ENCODE measurements at regions not wholly inside any gene's neighbourhood (a gene's known extent, or its start where the extent isn't known, plus 50 kb on each side); places are given as distances from the start of the nearest gene placed in this dataset.
A peak's percentile ranks its signal among the peaks of the same experiment; 100 is the strongest.

DNA sequence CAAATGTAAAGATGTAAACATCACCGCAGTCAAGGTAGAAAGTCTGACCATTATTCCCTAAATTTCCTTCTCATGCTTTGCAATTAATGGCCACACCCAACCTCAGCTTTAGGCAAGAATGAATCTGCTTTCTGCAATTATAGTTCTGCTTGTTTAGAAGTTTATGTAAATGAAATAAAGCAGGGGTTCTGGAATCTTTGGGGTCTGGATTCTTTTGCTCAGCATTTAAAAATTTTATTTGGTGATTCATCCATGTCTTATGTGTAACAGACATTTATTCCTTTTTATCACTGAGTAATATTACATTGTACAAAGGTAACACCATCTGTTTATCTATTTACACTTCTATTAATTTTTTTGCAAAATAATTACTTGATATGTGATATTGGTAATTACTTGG is 613.6 kb downstream of the UTRN start:
- Histone ChIP-seq H3K4me1 (ENCODE audit: control insufficient read depth, insufficient read depth, low read length, unreplicated experiment) (peaks cover 36% of the 10 kb centered on the region), H3K27ac (ENCODE audit: low read depth, low read length) (peak overlapping the region; percentile 97), H3K4me3 (ENCODE audit: low read depth, low read length) (no peak overlapping the region), H3K27me3 (ENCODE audit: insufficient read depth, low read length) (no peaks in the 10 kb centered on the region), H2AFZ (ENCODE audit: low read length, unreplicated experiment) (no peak overlapping the region), H3K79me2 (ENCODE audit: control insufficient read depth, insufficient read depth, low read length, unreplicated experiment) (no peaks in the 10 kb centered on the region), H3K36me3 (ENCODE audit: insufficient read depth, low read length) (no peaks in the 10 kb centered on the region)

DNA sequence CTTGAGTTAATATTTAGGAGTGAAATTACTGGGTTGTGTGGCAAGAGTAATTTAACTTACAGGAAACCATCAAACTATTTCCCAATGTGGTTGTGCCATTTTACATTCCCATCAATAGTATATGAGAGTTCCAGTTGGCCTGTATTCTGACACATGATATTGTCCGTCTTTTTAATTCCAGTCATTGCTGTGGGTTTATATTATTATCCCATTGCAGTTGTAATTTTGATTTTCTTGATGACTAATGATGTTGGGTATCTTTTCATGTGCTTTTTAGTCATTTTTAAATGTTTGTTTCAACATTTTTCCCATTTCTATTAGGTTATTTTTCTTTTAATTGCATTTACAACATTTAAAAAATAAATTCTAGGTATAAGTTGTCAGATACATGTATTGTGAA is 614.0 kb downstream of the UTRN start:
- Histone ChIP-seq H3K79me2 (ENCODE audit: control insufficient read depth, insufficient read depth, low read length, unreplicated experiment) (no peaks in the 10 kb centered on the region), H3K36me3 (ENCODE audit: insufficient read depth, low read length) (no peaks in the 10 kb centered on the region), H3K4me1 (ENCODE audit: control insufficient read depth, insufficient read depth, low read length, unreplicated experiment) (peaks cover 36% of the 10 kb centered on the region), H2AFZ (ENCODE audit: low read length, unreplicated experiment) (peak overlapping the region; percentile 58), H3K4me3 (ENCODE audit: low read depth, low read length) (no peak overlapping the region), H3K27ac (ENCODE audit: low read depth, low read length) (peak overlapping the region; percentile 97), H3K27me3 (ENCODE audit: insufficient read depth, low read length) (no peaks in the 10 kb centered on the region)

DNA sequence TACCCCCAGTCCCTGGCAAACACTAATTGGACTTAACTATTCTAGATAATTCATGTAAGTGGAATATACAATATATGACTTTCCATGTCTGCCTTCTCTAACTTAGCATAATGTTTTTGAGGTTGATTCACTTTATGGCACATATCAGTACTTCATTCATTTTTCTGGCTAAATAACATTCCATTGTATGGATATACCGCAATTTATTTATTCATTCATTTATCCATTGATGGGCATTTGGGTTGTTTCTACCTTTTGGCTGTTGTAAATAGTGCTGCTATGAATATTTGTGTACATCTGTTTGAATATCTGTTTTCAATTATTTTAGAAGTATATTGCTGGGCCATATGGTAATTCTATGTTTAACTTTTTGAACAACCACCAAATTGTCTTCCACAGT is 616.3 kb downstream of the UTRN start:
- Histone ChIP-seq H3K4me1 (ENCODE audit: control insufficient read depth, insufficient read depth, low read length, unreplicated experiment) (peaks cover 31% of the 10 kb centered on the region), H3K4me3 (ENCODE audit: low read depth, low read length) (no peak overlapping the region), H3K79me2 (ENCODE audit: control insufficient read depth, insufficient read depth, low read length, unreplicated experiment) (no peaks in the 10 kb centered on the region), H3K27me3 (ENCODE audit: insufficient read depth, low read length) (no peaks in the 10 kb centered on the region), H3K27ac (ENCODE audit: low read depth, low read length) (no peak overlapping the region), H3K36me3 (ENCODE audit: insufficient read depth, low read length) (no peaks in the 10 kb centered on the region), H2AFZ (ENCODE audit: low read length, unreplicated experiment) (no peak overlapping the region)

GRCh38 chr6:144908004-144908403 is 622.9 kb downstream of the UTRN start:
- Histone ChIP-seq H3K4me3 (ENCODE audit: low read depth, low read length) (no peak overlapping the region), H3K27ac (ENCODE audit: low read depth, low read length) (no peak overlapping the region), H3K79me2 (ENCODE audit: control insufficient read depth, insufficient read depth, low read length, unreplicated experiment) (no peaks in the 10 kb centered on the region), H2AFZ (ENCODE audit: low read length, unreplicated experiment) (no peak overlapping the region), H3K36me3 (ENCODE audit: insufficient read depth, low read length) (no peaks in the 10 kb centered on the region), H3K4me1 (ENCODE audit: control insufficient read depth, insufficient read depth, low read length, unreplicated experiment) (peaks cover 10% of the 10 kb centered on the region), H3K27me3 (ENCODE audit: insufficient read depth, low read length) (no peaks in the 10 kb centered on the region)

DNA sequence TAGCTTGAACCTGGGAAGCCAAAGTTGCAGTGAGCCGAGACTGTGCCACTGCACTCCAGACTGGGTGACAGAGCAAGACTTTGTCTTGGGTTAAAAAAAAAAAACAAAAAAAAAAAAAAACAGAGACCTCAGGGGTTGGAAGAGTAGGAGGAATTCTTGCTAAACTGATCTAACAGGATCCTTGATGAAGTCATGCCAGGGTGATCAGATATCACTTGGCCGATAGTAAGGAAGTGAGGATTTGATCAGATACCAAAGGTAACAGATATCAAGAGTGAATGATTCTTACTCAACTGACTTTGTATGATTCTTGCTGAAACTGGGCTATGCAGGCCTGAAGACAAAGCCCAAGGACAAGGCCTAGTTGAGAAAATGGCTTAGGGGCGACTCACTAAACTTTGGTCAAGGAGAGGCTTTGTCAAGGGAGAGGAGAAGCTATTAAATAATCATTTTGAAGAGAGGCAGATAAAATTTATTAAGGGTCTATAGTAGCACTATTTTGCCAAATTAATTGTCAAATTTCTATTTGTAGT is 624.7 kb downstream of the UTRN start:
- Histone ChIP-seq H2AFZ (ENCODE audit: low read length, unreplicated experiment) (no peak overlapping the region), H3K4me3 (ENCODE audit: low read depth, low read length) (no peak overlapping the region), H3K4me1 (ENCODE audit: control insufficient read depth, insufficient read depth, low read length, unreplicated experiment) (peaks cover 14% of the 10 kb centered on the region), H3K79me2 (ENCODE audit: control insufficient read depth, insufficient read depth, low read length, unreplicated experiment) (no peaks in the 10 kb centered on the region), H3K27ac (ENCODE audit: low read depth, low read length) (no peak overlapping the region), H3K36me3 (ENCODE audit: insufficient read depth, low read length) (no peaks in the 10 kb centered on the region), H3K27me3 (ENCODE audit: insufficient read depth, low read length) (no peaks in the 10 kb centered on the region)

DNA sequence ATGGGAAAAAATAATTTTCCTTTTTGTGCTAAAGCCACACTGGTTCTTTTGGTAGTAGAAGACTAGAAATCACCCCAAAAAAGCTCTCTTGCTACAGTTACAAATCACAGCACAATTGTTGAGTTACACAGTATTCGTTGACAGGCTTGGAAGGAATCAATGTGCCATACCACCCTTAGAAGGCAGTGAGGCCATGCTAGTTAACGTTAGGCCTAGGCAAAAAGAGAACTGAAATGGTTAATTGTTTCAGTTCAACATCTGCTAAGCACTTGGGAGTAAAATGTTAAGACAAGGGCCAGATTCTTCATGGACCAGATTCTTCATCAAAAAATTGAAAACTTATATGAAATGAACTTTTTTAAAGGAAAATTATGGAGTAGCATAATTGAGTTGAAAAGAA is 626.2 kb downstream of the UTRN start:
- H3K79me2 ChIP-seq (ENCODE audit: control insufficient read depth, insufficient read depth, low read length, unreplicated experiment): no peaks in the 10 kb centered on the region
- no peaks in the 10 kb centered on the region for H3K36me3 ChIP-seq (ENCODE audit: insufficient read depth, low read length)
- H3K4me1 ChIP-seq (ENCODE audit: control insufficient read depth, insufficient read depth, low read length, unreplicated experiment): peaks cover 14% of the 10 kb centered on the region
- H3K4me3 ChIP-seq (ENCODE audit: low read depth, low read length): no peak overlapping the region
- no peak overlapping the region for H2AFZ ChIP-seq (ENCODE audit: low read length, unreplicated experiment)
- no peak overlapping the region for H3K27ac ChIP-seq (ENCODE audit: low read depth, low read length)
- no peaks in the 10 kb centered on the region for H3K27me3 ChIP-seq (ENCODE audit: insufficient read depth, low read length)

- no peaks in the 10 kb centered on the region for H3K79me2 ChIP-seq (ENCODE audit: control insufficient read depth, insufficient read depth, low read length, unreplicated experiment)
- H2AFZ ChIP-seq (ENCODE audit: low read length, unreplicated experiment): peak overlapping the region; percentile 97
- peak overlapping the region; percentile 67 for H3K4me3 ChIP-seq (ENCODE audit: low read depth, low read length)
- H3K27ac ChIP-seq (ENCODE audit: low read depth, low read length): peak overlapping the region; percentile 66
- no peaks in the 10 kb centered on the region for H3K27me3 ChIP-seq (ENCODE audit: insufficient read depth, low read length)
- peaks cover 14% of the 10 kb centered on the region for H3K4me1 ChIP-seq (ENCODE audit: control insufficient read depth, insufficient read depth, low read length, unreplicated experiment)
- no peaks in the 10 kb centered on the region for H3K36me3 ChIP-seq (ENCODE audit: insufficient read depth, low read length)
These were observed 627.3 kb downstream of the UTRN start for GRCh38 chr6:144912474-144912873.

- Histone ChIP-seq H3K27ac (ENCODE audit: low read depth, low read length) (no peak overlapping the region), H3K36me3 (ENCODE audit: insufficient read depth, low read length) (no peaks in the 10 kb centered on the region), H3K79me2 (ENCODE audit: control insufficient read depth, insufficient read depth, low read length, unreplicated experiment) (no peaks in the 10 kb centered on the region), H3K27me3 (ENCODE audit: insufficient read depth, low read length) (no peaks in the 10 kb centered on the region), H2AFZ (ENCODE audit: low read length, unreplicated experiment) (no peak overlapping the region), H3K4me1 (ENCODE audit: control insufficient read depth, insufficient read depth, low read length, unreplicated experiment) (peaks cover 4% of the 10 kb centered on the region), H3K4me3 (ENCODE audit: low read depth, low read length) (no peak overlapping the region)
These were observed 632.9 kb downstream of the UTRN start for GRCh38 chr6:144918073-144918472.

GRCh38 chr6:144919560-144919959 is 634.4 kb downstream of the UTRN start:
- H2AFZ ChIP-seq (ENCODE audit: low read length, unreplicated experiment): no peak overlapping the region
- no peak overlapping the region for H3K27ac ChIP-seq (ENCODE audit: low read depth, low read length)
- no peak overlapping the region for H3K4me3 ChIP-seq (ENCODE audit: low read depth, low read length)
- no peaks in the 10 kb centered on the region for H3K79me2 ChIP-seq (ENCODE audit: control insufficient read depth, insufficient read depth, low read length, unreplicated experiment)
- no peaks in the 10 kb centered on the region for H3K4me1 ChIP-seq (ENCODE audit: control insufficient read depth, insufficient read depth, low read length, unreplicated experiment)
- no peaks in the 10 kb centered on the region for H3K36me3 ChIP-seq (ENCODE audit: insufficient read depth, low read length)
- no peaks in the 10 kb centered on the region for H3K27me3 ChIP-seq (ENCODE audit: insufficient read depth, low read length)

- H3K36me3 ChIP-seq (ENCODE audit: insufficient read depth, low read length): no peaks in the 10 kb centered on the region
- no peak overlapping the region for H3K27ac ChIP-seq (ENCODE audit: low read depth, low read length)
- H3K4me3 ChIP-seq (ENCODE audit: low read depth, low read length): no peak overlapping the region
- no peaks in the 10 kb centered on the region for H3K27me3 ChIP-seq (ENCODE audit: insufficient read depth, low read length)
- no peak overlapping the region for H2AFZ ChIP-seq (ENCODE audit: low read length, unreplicated experiment)
- no peaks in the 10 kb centered on the region for H3K4me1 ChIP-seq (ENCODE audit: control insufficient read depth, insufficient read depth, low read length, unreplicated experiment)
- no peaks in the 10 kb centered on the region for H3K79me2 ChIP-seq (ENCODE audit: control insufficient read depth, insufficient read depth, low read length, unreplicated experiment)
These were observed 635.3 kb downstream of the UTRN start for GRCh38 chr6:144920391-144920961.

DNA sequence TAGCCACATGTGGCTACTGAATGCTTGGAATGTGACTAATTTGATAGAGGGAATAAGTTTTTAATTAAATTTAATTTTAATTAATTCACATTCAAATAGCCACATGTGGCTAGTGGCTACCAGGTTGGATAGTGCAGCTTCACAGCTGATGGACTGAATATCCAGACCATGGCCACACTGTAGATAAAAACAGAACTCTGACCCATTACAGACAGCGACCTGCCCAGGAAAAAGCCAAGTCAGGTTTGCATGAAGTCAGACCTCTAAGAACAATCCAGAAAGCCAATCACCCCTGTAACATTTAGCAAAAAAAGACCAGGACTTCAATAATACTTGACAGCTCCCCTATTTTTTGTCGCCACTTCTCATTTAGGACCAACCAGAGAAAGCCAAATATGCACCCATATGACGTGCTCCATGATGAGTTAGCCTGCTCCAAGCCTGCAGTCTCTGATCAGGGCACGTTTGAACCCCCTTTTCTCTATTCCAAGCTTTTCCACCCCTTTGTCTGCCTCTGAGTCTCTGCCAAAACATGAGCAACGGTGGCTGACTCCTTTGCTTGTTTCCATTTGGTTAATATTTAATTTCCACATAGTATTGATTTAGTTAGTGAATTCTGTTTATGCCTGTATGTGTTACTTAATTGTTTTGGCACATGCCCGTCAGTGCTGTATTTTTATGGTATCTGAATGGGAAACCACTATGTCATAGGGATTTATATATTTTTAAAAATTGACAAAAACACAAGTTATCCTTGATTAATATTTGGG is 636.3 kb downstream of the UTRN start:
- no peak overlapping the region for H2AFZ ChIP-seq (ENCODE audit: low read length, unreplicated experiment)
- no peaks in the 10 kb centered on the region for H3K4me1 ChIP-seq (ENCODE audit: control insufficient read depth, insufficient read depth, low read length, unreplicated experiment)
- no peaks in the 10 kb centered on the region for H3K27me3 ChIP-seq (ENCODE audit: insufficient read depth, low read length)
- no peaks in the 10 kb centered on the region for H3K36me3 ChIP-seq (ENCODE audit: insufficient read depth, low read length)
- no peak overlapping the region for H3K4me3 ChIP-seq (ENCODE audit: low read depth, low read length)
- no peak overlapping the region for H3K27ac ChIP-seq (ENCODE audit: low read depth, low read length)
- no peaks in the 10 kb centered on the region for H3K79me2 ChIP-seq (ENCODE audit: control insufficient read depth, insufficient read depth, low read length, unreplicated experiment)

Measured in ACC112 (cell line).